Smooth muscle cell (in vitro differentiated cells): ENCODE measurements at regions not wholly inside any gene's neighbourhood (a gene's known extent, or its start where the extent isn't known, plus 50 kb on each side); places are given as distances from the start of the nearest gene placed in this dataset.

Source experiments
- DNase-seq: peaks from one replicate; lab custom pipeline; 2025; ENCODE audit not compliant: unreplicated experiment; lab: John Stamatoyannopoulos, UW
- H2AFZ ChIP-seq: fragments of 200-600 bp; sonication (generic); 2 replicates; pipeline ENCODE4 v1.6.0; 2016; ENCODE audit warnings: antibody characterized with exemption, low read depth, mild to moderate bottlenecking
- H3F3A ChIP-seq: fragments of 200-600 bp; sonication (generic); 2 replicates; pipeline ENCODE4 v1.6.0; 2017; ENCODE audit warnings: antibody characterized with exemption, low read depth
- H3K27ac ChIP-seq: fragments of 200-600 bp; sonication (generic); 2 replicates; pipeline ENCODE4 v1.5.1; 2016; ENCODE audit warnings: low read depth, mild to moderate bottlenecking
- H3K27me3 ChIP-seq: fragments of 200-600 bp; sonication (generic); 2 replicates; pipeline ENCODE4 v1.6.1; 2016; ENCODE audit warnings: low read depth, mild to moderate bottlenecking
- H3K36me3 ChIP-seq: fragments of 200-600 bp; sonication (generic); 2 replicates; pipeline ENCODE4 v1.5.1; 2016; ENCODE audit warnings: low read depth
- H3K4me1 ChIP-seq: fragments of 200-600 bp; sonication (generic); 2 replicates; pipeline ENCODE4 v1.5.1; 2016; ENCODE audit warnings: low read depth
- H3K4me2 ChIP-seq: fragments of 200-600 bp; sonication (generic); 2 replicates; pipeline ENCODE4 v1.6.0; 2016; ENCODE audit warnings: mild to moderate bottlenecking
- H3K4me3 ChIP-seq: fragments of 200-600 bp; sonication (generic); 2 replicates; pipeline ENCODE4 v1.5.1; 2016; ENCODE audit warnings: mild to moderate bottlenecking
- H3K79me2 ChIP-seq: fragments of 200-600 bp; sonication (generic); 2 replicates; pipeline ENCODE4 v1.6.0; 2016; ENCODE audit warnings: low read depth, mild to moderate bottlenecking
- H3K9ac ChIP-seq: fragments of 200-600 bp; sonication (generic); 2 replicates; pipeline ENCODE4 v1.6.0; 2016; ENCODE audit warnings: low read depth
- H3K9me3 ChIP-seq: fragments of 200-600 bp; sonication (generic); replicated peaks from 2 replicates; pipeline ENCODE4 v1.5.1; 2016; ENCODE audit warnings: low read depth
- H4K20me1 ChIP-seq: fragments of 200-600 bp; sonication (generic); 2 replicates; pipeline ENCODE4 v1.6.0; 2016; ENCODE audit warnings: low read depth
- CTCF ChIP-seq: fragments of 200-600 bp; sonication (generic); IDR thresholded peaks from 2 replicates; pipeline ENCODE4 v1.5.1; 2017; ENCODE audit warnings: borderline replicate concordance, mild to moderate bottlenecking, antibody characterized with exemption; ENCODE audit not compliant: insufficient read depth, poor library complexity, severe bottlenecking
- WGBS: methylation state at CpG from one replicate; pipeline ENCODE4 v1.1.7; 2016; ENCODE audit warnings: low lambda C conversion rate; 5-methylcytosine and 5-hydroxymethylcytosine counted together

- Histone ChIP-seq H3K27me3 (no peaks in the 10 kb centered on the region), H3K36me3 (no peaks in the 10 kb centered on the region), H2AFZ (no peak overlapping the region), H3K4me3 (no peak overlapping the region), H3K4me2 (no peak overlapping the region), H4K20me1 (no peaks in the 10 kb centered on the region), H3K4me1 (peaks cover 10% of the 10 kb centered on the region), H3K9ac (no peak overlapping the region), H3K79me2 (no peaks in the 10 kb centered on the region), H3K9me3 (no peaks in the 10 kb centered on the region), H3F3A (peaks cover 3% of the 10 kb centered on the region), H3K27ac (no peak overlapping the region)
- DNase-seq, result no peak
- no peak for TF ChIP-seq CTCF
- WGBS, result 12% methylated on average over 2 of the region's 2 CpGs
Measured at GRCh38 chr20:12924126-12924525, 84.6 kb upstream of the SPTLC3 start.

- peak overlapping the region; percentile 40 for H2AFZ ChIP-seq
- no peaks in the 10 kb centered on the region for H3K36me3 ChIP-seq
- H3K79me2 ChIP-seq, result no peaks in the 10 kb centered on the region
- H3K27me3 ChIP-seq, result no peaks in the 10 kb centered on the region
- H4K20me1 ChIP-seq, result no peaks in the 10 kb centered on the region
- no peak for DNase-seq
- H3K9me3 ChIP-seq, result no peaks in the 10 kb centered on the region
- peaks cover 20% of the 10 kb centered on the region for H3K4me1 ChIP-seq
- H3K4me3 ChIP-seq, result no peak overlapping the region
- no peak overlapping the region for H3K27ac ChIP-seq
- WGBS, result 31% methylated on average over 7 of the region's 7 CpGs
- peak; percentile 83 for TF ChIP-seq CTCF
- H3F3A ChIP-seq, result peaks cover 13% of the 10 kb centered on the region
- H3K4me2 ChIP-seq, result no peak overlapping the region
- no peak overlapping the region for H3K9ac ChIP-seq
Measured at GRCh38 chr20:12925210-12925755, 83.5 kb upstream of the SPTLC3 start.

- no peaks in the 10 kb centered on the region for H3K9me3 ChIP-seq
- 35% methylated on average over 9 of the region's 9 CpGs for WGBS
- no peaks in the 10 kb centered on the region for H4K20me1 ChIP-seq
- H3K4me1 ChIP-seq, result peaks cover 20% of the 10 kb centered on the region
- no peak overlapping the region for H3K4me2 ChIP-seq
- H2AFZ ChIP-seq, result no peak overlapping the region
- TF ChIP-seq CTCF, result no peak
- H3K27ac ChIP-seq, result no peak overlapping the region
- H3K79me2 ChIP-seq, result no peaks in the 10 kb centered on the region
- H3K4me3 ChIP-seq, result no peak overlapping the region
- H3K36me3 ChIP-seq, result no peaks in the 10 kb centered on the region
- no peaks in the 10 kb centered on the region for H3K27me3 ChIP-seq
- H3K9ac ChIP-seq, result no peak overlapping the region
- DNase-seq, result no peak
- H3F3A ChIP-seq, result peaks cover 13% of the 10 kb centered on the region
Measured at GRCh38 chr20:12925863-12926793, 82.6 kb upstream of the SPTLC3 start.
